22Rv1 (cell line): ENCODE measurements at regions not wholly inside any gene's neighbourhood (a gene's known extent, or its start where the extent isn't known, plus 50 kb on each side); places are given as distances from the start of the nearest gene placed in this dataset.

Experiments
- CTCF ChIP-seq: fragments of 450-650 bp; IDR thresholded peaks from 2 replicates; pipeline ENCODE4 v1.5.1; 2017; ENCODE audit warnings: mild to moderate bottlenecking
- ZFX ChIP-seq: fragments of 450-650 bp; IDR thresholded peaks from 2 replicates; pipeline ENCODE4 v1.6.1; 2017; ENCODE audit warnings: antibody characterized with exemption, borderline replicate concordance

DNA sequence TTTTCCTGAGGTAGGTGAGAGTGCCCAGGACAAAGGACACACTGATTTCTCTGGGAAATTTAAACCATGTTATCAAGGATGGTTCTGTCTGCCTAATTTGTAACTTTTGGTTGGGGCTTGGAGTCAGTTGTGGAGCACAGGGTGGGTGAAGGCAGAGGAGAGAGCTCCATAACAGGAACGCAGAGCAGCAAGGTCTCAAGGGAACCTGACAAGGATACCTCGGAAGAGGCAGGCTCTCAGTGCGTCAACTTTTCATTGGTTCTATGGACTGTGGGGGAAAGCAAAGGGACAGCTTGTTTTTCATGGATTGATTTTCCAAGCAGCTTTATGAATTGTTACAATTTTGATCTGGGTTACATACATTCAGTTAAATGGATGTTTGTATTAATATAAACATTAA lies 110.4 kb downstream of the SLIT2 start:
- TF ChIP-seq CTCF (no peak), ZFX (no peak)
